H9 (cell line): ENCODE measurements at regions not wholly inside any gene's neighbourhood (a gene's known extent, or its start where the extent isn't known, plus 50 kb on each side); places are given as distances from the start of the nearest gene placed in this dataset.

ENCODE experiments used
- DNase-seq: peaks from one replicate; pipeline ENCODE4 v3.0.0-alpha.2; 2017
- H2AFZ ChIP-seq: one replicate; pipeline ENCODE4 v1.6.1; 2013; ENCODE audit warnings: mild to moderate bottlenecking, low read length, control low read depth, moderate library complexity
- H2AK5ac ChIP-seq: 2 replicates; pipeline ENCODE4 v1.6.1; 2013; ENCODE audit warnings: low read length, control low read depth, mixed read lengths; ENCODE audit not compliant: insufficient read length
- H2BK120ac ChIP-seq: one replicate; pipeline ENCODE4 v1.6.1; 2013; ENCODE audit warnings: low read depth, mild to moderate bottlenecking, low read length, control low read depth, inconsistent platforms; ENCODE audit not compliant: poor library complexity, severe bottlenecking
- H2BK12ac ChIP-seq: 2 replicates; pipeline ENCODE4 v1.6.1; 2013; ENCODE audit warnings: low read length, control low read depth, mixed read lengths, low read depth; ENCODE audit not compliant: insufficient read length
- H2BK15ac ChIP-seq: 2 replicates; pipeline ENCODE4 v1.6.1; 2013; ENCODE audit warnings: low read depth, low read length, control low read depth
- H2BK20ac ChIP-seq: one replicate; pipeline ENCODE4 v1.6.1; 2013; ENCODE audit warnings: low read depth, mild to moderate bottlenecking, low read length, control low read depth, inconsistent platforms; ENCODE audit not compliant: poor library complexity, severe bottlenecking
- H2BK5ac ChIP-seq: 2 replicates; pipeline ENCODE4 v1.6.1; 2013; ENCODE audit warnings: low read length, control low read depth, mixed read lengths; ENCODE audit not compliant: insufficient read length
- H3K14ac ChIP-seq: 2 replicates; pipeline ENCODE4 v1.6.1; 2013; ENCODE audit warnings: low read length, control low read depth; ENCODE audit not compliant: insufficient read depth
- H3K18ac ChIP-seq: 2 replicates; pipeline ENCODE4 v1.6.1; 2013; ENCODE audit warnings: low read depth, mild to moderate bottlenecking, mixed read lengths, low read length, control low read depth; ENCODE audit not compliant: insufficient read length
- H3K23ac ChIP-seq: 2 replicates; pipeline ENCODE4 v1.6.1; 2013; ENCODE audit warnings: low read length, control low read depth, mixed read lengths, low read depth; ENCODE audit not compliant: insufficient read length
- H3K23me2 ChIP-seq: 2 replicates; pipeline ENCODE4 v1.6.1; 2013; ENCODE audit warnings: low read depth, mild to moderate bottlenecking, mixed read lengths, low read length, control low read depth; ENCODE audit not compliant: insufficient read length, poor library complexity, severe bottlenecking
- H3K27ac ChIP-seq: 2 replicates; pipeline ENCODE4 v1.5.1; 2013; ENCODE audit warnings: low read length, control low read depth, mixed read lengths, low read depth; ENCODE audit not compliant: insufficient read length
- H3K27me3 ChIP-seq: 2 replicates; pipeline ENCODE4 v1.6.1; 2013; ENCODE audit warnings: low read length, control low read depth, inconsistent platforms; ENCODE audit not compliant: insufficient read depth
- H3K4ac ChIP-seq: 2 replicates; pipeline ENCODE4 v1.6.1; 2013; ENCODE audit warnings: low read depth, mild to moderate bottlenecking, control low read depth, inconsistent platforms, low read length, moderate library complexity
- H3K4me1 ChIP-seq: 2 replicates; pipeline ENCODE4 v1.6.1; 2013; ENCODE audit warnings: low read length, control low read depth, inconsistent platforms; ENCODE audit not compliant: insufficient read depth
- H3K4me2 ChIP-seq: 2 replicates; pipeline ENCODE4 v1.6.1; 2013; ENCODE audit warnings: low read length, control low read depth, mixed read lengths; ENCODE audit not compliant: insufficient read length, insufficient read depth
- H3K56ac ChIP-seq: 2 replicates; pipeline ENCODE4 v1.6.1; 2013; ENCODE audit warnings: low read depth, mild to moderate bottlenecking, mixed read lengths, low read length, control low read depth; ENCODE audit not compliant: insufficient read length
- H3K79me1 ChIP-seq: 2 replicates; pipeline ENCODE4 v1.6.1; 2013; ENCODE audit warnings: low read depth, mild to moderate bottlenecking, moderate library complexity, low read length, control low read depth, inconsistent platforms; ENCODE audit not compliant: insufficient read depth, poor library complexity, severe bottlenecking
- H3K79me2 ChIP-seq: 2 replicates; pipeline ENCODE4 v1.6.1; 2013; ENCODE audit warnings: low read length, control low read depth, inconsistent platforms; ENCODE audit not compliant: insufficient read depth
- H3K9ac ChIP-seq: 2 replicates; pipeline ENCODE4 v1.6.1; 2013; ENCODE audit warnings: low read length, control low read depth, mixed read lengths; ENCODE audit not compliant: insufficient read length; ENCODE audit errors: extremely low read depth
- H3K9me3 ChIP-seq: one replicate; pipeline ENCODE4 v1.6.1; 2013; ENCODE audit warnings: low read depth, low read length, inconsistent platforms; ENCODE audit not compliant: control insufficient read depth
- H3T11ph ChIP-seq: one replicate; pipeline ENCODE4 v1.6.1; 2013; ENCODE audit warnings: mild to moderate bottlenecking, low read length, control low read depth, inconsistent platforms
- H4K20me1 ChIP-seq: one replicate; pipeline ENCODE4 v1.6.1; 2013; ENCODE audit not compliant: control insufficient read depth, insufficient read length, insufficient read depth
- H4K5ac ChIP-seq: 2 replicates; pipeline ENCODE4 v1.6.1; 2013; ENCODE audit warnings: low read depth, mild to moderate bottlenecking, mixed read lengths, low read length, control low read depth; ENCODE audit not compliant: insufficient read length
- H4K8ac ChIP-seq: replicated peaks from 2 replicates; pipeline ENCODE4 v1.6.1; 2013; ENCODE audit warnings: low read length, control low read depth, mixed read lengths, low read depth; ENCODE audit not compliant: insufficient read length
- H4K91ac ChIP-seq: 2 replicates; pipeline ENCODE4 v1.6.1; 2013; ENCODE audit warnings: low read depth, mild to moderate bottlenecking, moderate library complexity, mixed read lengths, low read length, control low read depth; ENCODE audit not compliant: insufficient read length
- H3K27ac Mint-ChIP-seq, 3 experiments: 2 replicates in 2 of 3; 3 replicates in 1 of 3; pipeline ENCODE4 v1.8.0; 2020 to 2021; ENCODE audit warnings: mixed read lengths in 3 of 3, mild to moderate bottlenecking in 1 of 3, moderate library complexity in 1 of 3
- H3K27me3 Mint-ChIP-seq: 2 replicates; pipeline ENCODE4 v1.8.0; 2021; ENCODE audit warnings: low read depth, mild to moderate bottlenecking, moderate library complexity, mixed read lengths
- H3K36me3 Mint-ChIP-seq, 3 experiments: 2 replicates in 2 of 3; 3 replicates in 1 of 3; pipeline ENCODE4 v1.8.0; 2020 to 2021; ENCODE audit warnings: low read depth in 3 of 3, mixed read lengths in 3 of 3; ENCODE audit not compliant: insufficient read depth in 1 of 3
- H3K4me1 Mint-ChIP-seq, 2 experiments: 2 replicates each; pipeline ENCODE4 v1.8.0; 2020; ENCODE audit warnings: mixed read lengths in 2 of 2
- H3K4me3 Mint-ChIP-seq, 2 experiments: 2 replicates in 1 of 2; 3 replicates in 1 of 2; pipeline ENCODE4 v1.8.0; 2020 to 2021; ENCODE audit warnings: mild to moderate bottlenecking in 2 of 2, mixed read lengths in 2 of 2, moderate library complexity in 1 of 2
- H3K9me3 Mint-ChIP-seq, 2 experiments: 2 replicates in 1 of 2; 3 replicates in 1 of 2; pipeline ENCODE4 v1.8.0; 2020; ENCODE audit warnings: mild to moderate bottlenecking in 2 of 2, mixed read lengths in 2 of 2, moderate library complexity in 1 of 2
- CTCF ChIP-seq: fragments of 200-600 bp; sonication (generic); conservative IDR thresholded peaks from 3 replicates; pipeline ENCODE4 v1.8.0; 2021; ENCODE audit warnings: antibody characterized with exemption, mild to moderate bottlenecking
- WGBS: extraction: QIAGEN DNeasy Blood & Tissue Kit; methylation state at CpG from one replicate; pipeline ENCODE4 v1.1.7; 2013; ENCODE audit warnings: missing lambda C conversion rate, low lambda C conversion rate, mixed read lengths; ENCODE audit not compliant: insufficient read length; ENCODE audit errors: extremely low coverage; 5-methylcytosine and 5-hydroxymethylcytosine counted together

GRCh38 chr5:159832073-159832472 lies 84.2 kb upstream of the ADRA1B start:
- Mint-ChIP-seq H3K4me1 (no peaks in the 10 kb centered on the region), H3K27ac (no peak overlapping the region; a peak in 1 of 7 replicates), H3K27me3 (peaks cover 4% of the 10 kb centered on the region; the same call in 1 of the 2 replicates), H3K9me3 (no peaks in the 10 kb centered on the region), H3K4me3 (no peak overlapping the region), H3K36me3 (no peaks in the 10 kb centered on the region)
- Histone ChIP-seq H2BK12ac (no peak overlapping the region), H4K8ac (no peak overlapping the region), H3K23me2 (no peaks in the 10 kb centered on the region), H3K56ac (no peak overlapping the region), H3K27ac (no peak overlapping the region), H4K91ac (no peak overlapping the region), H4K20me1 (no peaks in the 10 kb centered on the region), H2BK5ac (no peak overlapping the region), H2AFZ (no peak overlapping the region), H3K14ac (no peak overlapping the region), H3T11ph (no peak overlapping the region), H3K18ac (no peak overlapping the region), H2BK15ac (no peak overlapping the region), H3K4me1 (no peaks in the 10 kb centered on the region), H3K4ac (no peak overlapping the region), H3K79me2 (no peaks in the 10 kb centered on the region), H2AK5ac (no peak overlapping the region), H2BK20ac (no peak overlapping the region), H3K9ac (no peak overlapping the region), H2BK120ac (no peak overlapping the region), H3K79me1 (no peaks in the 10 kb centered on the region), H4K5ac (no peak overlapping the region), H3K9me3 (no peaks in the 10 kb centered on the region), H3K27me3 (no peaks in the 10 kb centered on the region), H3K23ac (no peak overlapping the region), H3K4me2 (no peak overlapping the region)
- TF ChIP-seq CTCF: no peak
- DNase-seq: no peak
- no CpG with 5 or more reads among the region's 2 CpGs for WGBS
